ENCODE measurements at regions not wholly inside any gene's neighbourhood (a gene's known extent, or its start where the extent isn't known, plus 50 kb on each side); places are given as distances from the start of the nearest gene placed in this dataset.

GRCh38 chr5:4911646-4912403 lies 228.3 kb upstream of the ADAMTS16 start:
- DNase-seq (ENCODE audit: low read depth, low spot score), result no peak
- no peak for TF ChIP-seq CTCF (conservative IDR thresholded peaks at IDR 0.05)
- Mint-ChIP-seq H3K36me3 (ENCODE audit: low read depth) (no peaks in the 10 kb centered on the region), H3K27ac (ENCODE audit: unreplicated experiment) (no peak overlapping the region), H3K9me3 (peaks cover 8% of the 10 kb centered on the region), H3K27me3 (ENCODE audit: low read depth) (no peaks in the 10 kb centered on the region), H3K4me1 (peaks cover 12% of the 10 kb centered on the region), H3K4me3 (no peak overlapping the region)

- no peak for DNase-seq (ENCODE audit: low read depth, low spot score)
- H3K27me3 Mint-ChIP-seq (ENCODE audit: low read depth), result no peaks in the 10 kb centered on the region
- H3K4me1 Mint-ChIP-seq, result no peaks in the 10 kb centered on the region
- H3K27ac Mint-ChIP-seq (ENCODE audit: unreplicated experiment), result no peak overlapping the region
- no peaks in the 10 kb centered on the region for H3K36me3 Mint-ChIP-seq (ENCODE audit: low read depth)
- no peak for TF ChIP-seq CTCF (conservative IDR thresholded peaks at IDR 0.05)
- H3K4me3 Mint-ChIP-seq, result no peak overlapping the region
- H3K9me3 Mint-ChIP-seq, result no peaks in the 10 kb centered on the region
Measured at GRCh38 chr5:4921929-4922328, 218.2 kb upstream of the ADAMTS16 start.

GRCh38 chr5:4924577-4924976 lies 215.6 kb upstream of the ADAMTS16 start:
- Mint-ChIP-seq H3K9me3 (no peaks in the 10 kb centered on the region), H3K27ac (ENCODE audit: unreplicated experiment) (no peak overlapping the region), H3K27me3 (ENCODE audit: low read depth) (no peaks in the 10 kb centered on the region), H3K4me3 (no peak overlapping the region), H3K4me1 (no peaks in the 10 kb centered on the region), H3K36me3 (ENCODE audit: low read depth) (no peaks in the 10 kb centered on the region)
- TF ChIP-seq CTCF (conservative IDR thresholded peaks at IDR 0.05), result no peak
- DNase-seq (ENCODE audit: low read depth, low spot score), result no peak

- no peak overlapping the region for H3K4me3 Mint-ChIP-seq
- H3K36me3 Mint-ChIP-seq (ENCODE audit: low read depth), result no peaks in the 10 kb centered on the region
- DNase-seq (ENCODE audit: low read depth, low spot score), result no peak
- TF ChIP-seq CTCF (conservative IDR thresholded peaks at IDR 0.05), result no peak
- H3K27me3 Mint-ChIP-seq (ENCODE audit: low read depth), result no peaks in the 10 kb centered on the region
- H3K4me1 Mint-ChIP-seq, result no peaks in the 10 kb centered on the region
- H3K9me3 Mint-ChIP-seq, result no peaks in the 10 kb centered on the region
- no peak overlapping the region for H3K27ac Mint-ChIP-seq (ENCODE audit: unreplicated experiment)
Measured at GRCh38 chr5:4927097-4927496, 213.0 kb upstream of the ADAMTS16 start.

GRCh38 chr5:4928409-4928808 lies 211.7 kb upstream of the ADAMTS16 start:
- Mint-ChIP-seq H3K9me3 (peaks cover 4% of the 10 kb centered on the region), H3K4me3 (no peak overlapping the region), H3K27me3 (ENCODE audit: low read depth) (no peaks in the 10 kb centered on the region), H3K4me1 (no peaks in the 10 kb centered on the region), H3K27ac (ENCODE audit: unreplicated experiment) (no peak overlapping the region), H3K36me3 (ENCODE audit: low read depth) (no peaks in the 10 kb centered on the region)
- no peak for DNase-seq (ENCODE audit: low read depth, low spot score)
- TF ChIP-seq CTCF (conservative IDR thresholded peaks at IDR 0.05), result no peak

Measured in neural crest cell (in vitro differentiated cells).